ENCODE measurements at regions not wholly inside any gene's neighbourhood (a gene's known extent, or its start where the extent isn't known, plus 50 kb on each side); places are given as distances from the start of the nearest gene placed in this dataset.

DNA sequence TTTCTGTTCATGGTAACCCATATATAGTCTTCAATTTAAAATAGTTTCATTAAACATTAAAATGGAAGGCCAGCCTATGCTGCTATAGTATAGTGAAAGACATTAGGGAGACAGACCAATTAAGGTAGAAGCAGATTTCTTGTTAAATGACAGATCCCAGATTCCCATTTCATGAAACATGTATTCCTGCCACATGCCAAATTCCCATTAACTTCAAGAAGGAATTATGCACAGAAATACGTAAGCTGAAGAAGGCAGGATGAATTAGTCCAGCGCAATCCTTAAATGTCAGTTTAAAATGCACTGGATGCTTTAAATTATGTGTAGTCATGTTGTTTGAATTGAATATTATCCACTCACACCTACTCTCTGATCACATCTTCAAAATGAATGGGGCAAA lies 424.9 kb downstream of the SH2D1A start:
- TF ChIP-seq SUZ12 (IDR thresholded peaks at IDR 0.05; ENCODE audit: extremely low read depth, insufficient read depth, insufficient read length) (no peak), ZNF274 (IDR thresholded peaks at IDR 0.05; ENCODE audit: low read depth, low read length) (no peak), YY1 (IDR thresholded peaks at IDR 0.05; ENCODE audit: insufficient read depth, insufficient read length) (no peak)
